Epithelial cell of proximal tubule (primary cell): ENCODE measurements at regions not wholly inside any gene's neighbourhood (a gene's known extent, or its start where the extent isn't known, plus 50 kb on each side); places are given as distances from the start of the nearest gene placed in this dataset.
"Not testable (repeated sequence)": the region's sequence is repeated elsewhere in the genome, so short reads cannot be mapped to it uniquely, and the experiment has no call there.

Experiments
- DNase-seq: peaks from one replicate; pipeline ENCODE4 v3.0.0-alpha.2; 2011; ENCODE audit warnings: low read depth
- H3K4me3 ChIP-seq: 2 replicates; pipeline ENCODE4 v1.5.1; 2011; ENCODE audit warnings: low read depth, mild to moderate bottlenecking, low read length
- TF ChIP-seq, protein P1 (sequence below): conservative IDR thresholded peaks from 2 replicates; pipeline ENCODE4 v1.5.1; 2012; ENCODE audit warnings: low read depth, mild to moderate bottlenecking, low read length

DNA sequence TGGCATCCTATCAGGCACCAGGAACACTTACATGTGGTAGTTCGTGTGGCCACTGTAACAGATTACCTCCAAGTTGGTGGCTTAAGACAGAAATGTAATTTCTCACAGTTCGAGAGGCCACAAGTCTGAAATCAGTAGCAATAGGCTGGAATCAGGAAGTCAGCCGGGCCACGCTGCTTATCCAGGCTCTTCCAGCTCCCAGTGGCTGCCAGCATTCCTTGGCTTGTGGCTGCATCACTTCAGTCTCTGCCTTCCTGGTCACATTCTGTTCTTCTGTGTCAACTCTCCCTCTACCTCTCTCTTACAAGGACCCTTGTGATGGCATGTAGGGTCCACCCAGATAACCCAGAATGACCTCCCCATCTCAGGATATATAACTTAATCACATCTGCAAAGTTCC is 78.7 kb upstream of the MSX2 start:
- TF ChIP-seq, protein P1, sequence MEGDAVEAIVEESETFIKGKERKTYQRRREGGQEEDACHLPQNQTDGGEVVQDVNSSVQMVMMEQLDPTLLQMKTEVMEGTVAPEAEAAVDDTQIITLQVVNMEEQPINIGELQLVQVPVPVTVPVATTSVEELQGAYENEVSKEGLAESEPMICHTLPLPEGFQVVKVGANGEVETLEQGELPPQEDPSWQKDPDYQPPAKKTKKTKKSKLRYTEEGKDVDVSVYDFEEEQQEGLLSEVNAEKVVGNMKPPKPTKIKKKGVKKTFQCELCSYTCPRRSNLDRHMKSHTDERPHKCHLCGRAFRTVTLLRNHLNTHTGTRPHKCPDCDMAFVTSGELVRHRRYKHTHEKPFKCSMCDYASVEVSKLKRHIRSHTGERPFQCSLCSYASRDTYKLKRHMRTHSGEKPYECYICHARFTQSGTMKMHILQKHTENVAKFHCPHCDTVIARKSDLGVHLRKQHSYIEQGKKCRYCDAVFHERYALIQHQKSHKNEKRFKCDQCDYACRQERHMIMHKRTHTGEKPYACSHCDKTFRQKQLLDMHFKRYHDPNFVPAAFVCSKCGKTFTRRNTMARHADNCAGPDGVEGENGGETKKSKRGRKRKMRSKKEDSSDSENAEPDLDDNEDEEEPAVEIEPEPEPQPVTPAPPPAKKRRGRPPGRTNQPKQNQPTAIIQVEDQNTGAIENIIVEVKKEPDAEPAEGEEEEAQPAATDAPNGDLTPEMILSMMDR, result no peak
- no peak for DNase-seq
- no peak overlapping the region for H3K4me3 ChIP-seq

DNA sequence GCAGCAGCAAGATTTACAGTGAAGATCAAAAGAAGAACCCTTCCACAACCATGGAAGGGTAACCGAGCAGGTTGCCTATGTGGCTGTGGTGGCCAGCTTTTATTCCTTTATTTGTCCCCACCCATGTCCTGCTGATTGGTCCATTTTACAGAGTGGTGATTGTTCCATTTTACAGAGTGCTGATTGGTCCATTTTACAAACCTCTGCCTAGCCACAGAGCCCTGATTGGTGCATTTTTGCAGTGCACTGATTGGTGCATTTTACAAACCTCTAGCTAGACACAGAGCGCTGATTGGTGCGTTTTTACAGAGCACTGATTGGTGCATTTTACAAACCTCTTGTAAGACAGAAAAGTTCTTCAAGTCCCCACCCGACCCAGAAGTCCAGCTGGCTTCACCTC is 75.8 kb upstream of the MSX2 start:
- not testable (repeated sequence) for H3K4me3 ChIP-seq

DNA sequence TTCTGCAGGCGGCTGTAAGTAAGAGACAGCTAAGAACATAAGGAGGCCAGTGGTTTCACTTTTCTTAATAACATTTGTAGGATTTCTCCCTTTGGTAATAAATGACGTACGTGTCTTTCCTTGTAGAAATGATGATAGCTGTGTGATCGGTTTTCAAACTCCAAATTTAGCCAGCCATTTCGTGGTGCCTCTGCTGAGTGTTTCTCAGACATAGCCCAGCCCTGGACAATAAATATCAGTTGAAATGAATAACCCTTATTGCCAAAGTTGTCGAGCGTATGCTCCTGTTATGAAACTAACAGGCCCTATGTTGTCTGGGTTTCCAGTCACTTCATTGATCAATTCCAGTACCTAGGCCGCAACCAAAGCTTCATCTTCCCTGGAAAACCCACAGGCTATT is 75.0 kb upstream of the MSX2 start:
- DNase-seq, result no peak

More for the DNA sequence above, 75.8 kb upstream of the MSX2 start:
- DNase-seq, result not testable (repeated sequence)

DNA sequence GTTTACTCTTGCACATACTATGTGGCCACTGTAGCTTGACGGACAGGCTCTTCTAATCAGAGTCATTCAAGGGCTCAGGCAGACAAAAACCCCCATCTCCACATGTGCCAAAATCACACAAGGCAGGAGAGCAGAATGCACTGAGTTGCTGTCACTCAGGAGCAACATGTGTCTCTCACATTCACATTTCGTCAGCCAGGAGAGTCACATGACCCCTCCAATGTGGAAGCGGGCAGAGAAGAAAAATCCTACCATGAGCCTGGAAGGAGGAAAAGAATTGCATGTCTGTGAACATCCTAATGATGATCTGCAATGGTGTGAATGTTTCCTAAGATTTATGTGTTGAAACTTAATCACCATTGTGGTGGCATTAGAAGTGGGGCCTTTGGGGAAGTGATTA is 69.9 kb upstream of the MSX2 start:
- TF ChIP-seq, protein P1, result no peak
- no peak overlapping the region for H3K4me3 ChIP-seq
- no peak for DNase-seq

More for the DNA sequence above, 75.0 kb upstream of the MSX2 start:
- no peak overlapping the region for H3K4me3 ChIP-seq
- TF ChIP-seq, protein P1, result no peak

DNA sequence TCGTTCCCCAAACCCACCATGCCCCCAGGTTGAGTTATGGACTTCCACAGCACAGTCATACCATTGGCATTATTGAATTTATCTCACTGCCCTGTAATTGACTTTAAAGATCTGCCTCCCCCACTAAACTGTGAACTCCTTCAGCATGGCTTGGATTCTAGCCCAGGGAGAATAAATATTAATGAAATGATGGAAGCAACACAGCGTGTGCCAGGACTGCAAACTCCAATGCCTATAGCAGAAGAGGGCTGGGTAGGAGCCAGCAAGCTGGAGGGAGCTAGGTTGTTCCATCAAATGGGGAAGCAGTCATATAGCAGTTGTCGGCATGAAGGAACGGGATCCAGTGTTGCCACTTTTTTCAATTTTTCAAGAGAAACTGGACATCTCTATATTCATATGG is 69.0 kb upstream of the MSX2 start:
- TF ChIP-seq, protein P1, result no peak
- DNase-seq, result no peak
- no peak overlapping the region for H3K4me3 ChIP-seq

DNA sequence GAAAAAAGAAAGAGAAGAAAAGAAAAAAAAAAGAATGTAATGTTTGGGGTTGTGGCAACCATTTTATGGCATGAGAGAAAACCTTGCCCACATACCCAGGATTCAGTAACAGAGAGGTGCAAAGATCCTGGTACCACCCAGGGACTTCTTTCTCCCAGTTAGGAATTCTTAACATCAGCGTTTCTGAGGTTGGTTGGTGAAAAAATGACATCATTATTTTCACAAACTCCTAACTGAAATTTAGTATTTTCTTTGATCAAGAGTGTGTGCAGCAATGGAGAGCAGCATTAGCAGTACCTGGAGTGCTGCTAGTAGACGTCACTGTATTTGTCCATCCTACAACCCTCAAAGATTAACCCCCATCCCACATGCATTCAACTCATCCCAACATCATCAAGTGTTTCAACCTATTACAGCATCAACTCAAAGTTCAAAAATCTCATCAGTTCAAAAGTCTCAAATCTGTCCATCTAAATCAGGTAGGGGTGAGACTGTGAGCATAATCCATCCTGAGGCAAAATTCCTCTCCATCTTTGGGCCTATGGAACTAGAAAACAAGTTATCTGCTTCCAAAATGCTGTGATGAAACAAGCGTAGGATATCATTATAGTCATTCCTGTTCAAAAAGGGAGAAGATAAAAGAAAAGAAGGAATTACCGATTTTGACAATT is 60.1 kb upstream of the MSX2 start:
- no peak for DNase-seq
- H3K4me3 ChIP-seq, result no peak overlapping the region
- TF ChIP-seq, protein P1, result no peak

DNA sequence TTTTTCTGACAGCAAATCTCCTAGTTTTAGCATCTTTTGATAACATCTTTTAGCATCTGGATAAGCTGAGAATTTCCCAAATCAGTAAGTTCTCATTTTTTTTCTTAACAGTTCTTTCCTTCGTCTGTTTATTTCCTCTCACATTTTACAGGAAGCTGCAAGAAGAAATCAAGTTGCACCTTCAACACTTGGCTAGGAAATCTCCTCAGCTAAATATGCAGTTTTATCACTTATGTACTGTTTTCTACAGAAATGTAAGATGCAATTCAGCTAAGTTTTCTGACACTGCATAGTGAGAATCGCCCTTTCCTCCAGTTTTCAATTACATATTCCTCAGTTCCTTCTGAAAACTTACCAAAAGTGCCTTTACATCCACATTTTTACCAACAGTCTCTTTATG is 59.0 kb upstream of the MSX2 start:
- TF ChIP-seq, protein P1, result no peak
- no peak for DNase-seq
- H3K4me3 ChIP-seq, result no peak overlapping the region
